ENCODE measurements at regions not wholly inside any gene's neighbourhood (a gene's known extent, or its start where the extent isn't known, plus 50 kb on each side); places are given as distances from the start of the nearest gene placed in this dataset.

DNA sequence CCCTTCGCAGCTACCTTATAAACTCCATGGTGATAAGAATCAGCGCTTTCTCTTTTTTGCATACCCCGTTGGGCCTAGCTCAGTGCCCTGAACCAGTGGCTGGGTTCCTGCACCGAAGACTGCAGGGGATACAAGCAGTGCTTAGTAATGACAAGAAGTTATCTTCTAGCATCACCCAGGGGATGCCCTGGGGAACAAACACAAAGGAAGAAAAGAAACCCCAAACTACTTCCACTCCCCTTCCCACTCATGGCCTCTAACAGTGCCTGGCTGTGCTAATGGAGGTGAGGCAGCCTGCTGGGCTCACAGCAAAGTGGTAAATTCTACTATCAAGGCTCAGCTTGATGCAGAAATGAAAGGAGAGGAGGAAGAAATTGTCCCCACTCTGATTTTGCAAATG, 314.7 kb downstream of the TXNL1 start:
- WGBS, 2 donors = 90 to 91% methylated on average over 4 of the region's 4 CpGs
- Histone ChIP-seq H3K9me3 (no peaks in the 10 kb centered on the region), H3K27me3 (no peaks in the 10 kb centered on the region), H3K27ac (no peak overlapping the region), H3K4me1 (no peaks in the 10 kb centered on the region), H3K4me3 (replicated peaks in 1 of 3) (no peak overlapping the region), H3K36me3 (no peaks in the 10 kb centered on the region)
- no peak for DNase-seq
- no peak for TF ChIP-seq POLR2A (IDR thresholded peaks at IDR 0.05)
- TF ChIP-seq, protein P1, sequence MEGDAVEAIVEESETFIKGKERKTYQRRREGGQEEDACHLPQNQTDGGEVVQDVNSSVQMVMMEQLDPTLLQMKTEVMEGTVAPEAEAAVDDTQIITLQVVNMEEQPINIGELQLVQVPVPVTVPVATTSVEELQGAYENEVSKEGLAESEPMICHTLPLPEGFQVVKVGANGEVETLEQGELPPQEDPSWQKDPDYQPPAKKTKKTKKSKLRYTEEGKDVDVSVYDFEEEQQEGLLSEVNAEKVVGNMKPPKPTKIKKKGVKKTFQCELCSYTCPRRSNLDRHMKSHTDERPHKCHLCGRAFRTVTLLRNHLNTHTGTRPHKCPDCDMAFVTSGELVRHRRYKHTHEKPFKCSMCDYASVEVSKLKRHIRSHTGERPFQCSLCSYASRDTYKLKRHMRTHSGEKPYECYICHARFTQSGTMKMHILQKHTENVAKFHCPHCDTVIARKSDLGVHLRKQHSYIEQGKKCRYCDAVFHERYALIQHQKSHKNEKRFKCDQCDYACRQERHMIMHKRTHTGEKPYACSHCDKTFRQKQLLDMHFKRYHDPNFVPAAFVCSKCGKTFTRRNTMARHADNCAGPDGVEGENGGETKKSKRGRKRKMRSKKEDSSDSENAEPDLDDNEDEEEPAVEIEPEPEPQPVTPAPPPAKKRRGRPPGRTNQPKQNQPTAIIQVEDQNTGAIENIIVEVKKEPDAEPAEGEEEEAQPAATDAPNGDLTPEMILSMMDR (IDR thresholded peaks at IDR 0.05) = no peak
- intact Hi-C loops (cut with DNase I) = no loop called here

DNA sequence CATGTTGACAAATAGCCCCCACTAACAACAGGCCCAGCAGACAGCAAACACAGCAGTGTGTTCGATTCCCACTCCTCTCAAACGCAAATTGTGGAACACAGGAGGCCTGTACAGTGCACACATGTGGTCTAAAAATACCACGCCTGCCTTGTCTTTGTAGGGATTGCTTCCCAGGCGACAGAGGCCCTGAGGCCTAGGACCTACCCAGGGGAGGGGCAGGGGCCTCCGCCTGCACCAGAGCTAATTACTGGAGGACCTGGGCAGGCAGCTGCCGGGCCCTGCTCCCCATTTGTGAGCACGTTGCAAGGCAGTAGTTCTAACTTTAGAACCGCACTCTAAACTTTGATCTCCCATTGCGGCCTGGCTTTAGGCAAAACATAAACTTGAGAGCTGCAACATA, 316.0 kb downstream of the TXNL1 start:
- no peaks in the 10 kb centered on the region for H3K9me3 ChIP-seq
- no peaks in the 10 kb centered on the region for H3K4me1 ChIP-seq
- 83 to 93% methylated on average over 9 of the region's 9 CpGs for WGBS, 2 donors
- no peaks in the 10 kb centered on the region for H3K36me3 ChIP-seq
- intact Hi-C loops (cut with DNase I) = no loop called here
- no peak overlapping the region for H3K4me3 ChIP-seq (replicated peaks in 1 of 3)
- no peak for TF ChIP-seq POLR2A (IDR thresholded peaks at IDR 0.05)
- TF ChIP-seq, protein P1 (IDR thresholded peaks at IDR 0.05) = no peak
- no peak overlapping the region for H3K27ac ChIP-seq
- no peaks in the 10 kb centered on the region for H3K27me3 ChIP-seq
- no peak for DNase-seq

- no peak for TF ChIP-seq POLR2A (IDR thresholded peaks at IDR 0.05)
- TF ChIP-seq, protein P1 (IDR thresholded peaks at IDR 0.05) = no peak
- no peaks in the 10 kb centered on the region for H3K27me3 ChIP-seq
- 57 to 70% methylated on average over 8 of the region's 8 CpGs for WGBS, 2 donors
- no peaks in the 10 kb centered on the region for H3K4me1 ChIP-seq
- H3K9me3 ChIP-seq = no peaks in the 10 kb centered on the region
- no peaks in the 10 kb centered on the region for H3K36me3 ChIP-seq
- intact Hi-C loops (cut with DNase I) = no loop called here
- H3K27ac ChIP-seq = no peak overlapping the region
- DNase-seq = peak; percentile 11 to 31
- no peak overlapping the region for H3K4me3 ChIP-seq (replicated peaks in 1 of 3)
Measured at GRCh38 chr18:56321470-56321869, 316.9 kb downstream of the TXNL1 start.

- H3K4me3 ChIP-seq (replicated peaks in 1 of 3) = no peak overlapping the region
- DNase-seq = no peak
- no peak overlapping the region for H3K27ac ChIP-seq
- intact Hi-C loops (cut with DNase I) = no loop called here
- no peaks in the 10 kb centered on the region for H3K36me3 ChIP-seq
- WGBS, 2 donors = 95 to 96% methylated on average over 3 of the region's 3 CpGs
- no peaks in the 10 kb centered on the region for H3K4me1 ChIP-seq
- TF ChIP-seq POLR2A (IDR thresholded peaks at IDR 0.05) = no peak
- TF ChIP-seq, protein P1 (IDR thresholded peaks at IDR 0.05) = no peak
- no peaks in the 10 kb centered on the region for H3K27me3 ChIP-seq
- H3K9me3 ChIP-seq = no peaks in the 10 kb centered on the region
Measured at GRCh38 chr18:56319953-56320352, 318.4 kb downstream of the TXNL1 start.

GRCh38 chr18:56316727-56317126, 321.7 kb downstream of the TXNL1 start:
- no peak for DNase-seq
- H3K9me3 ChIP-seq = no peaks in the 10 kb centered on the region
- 90% methylated on average over 2 of the region's 2 CpGs for WGBS, 2 donors
- no peaks in the 10 kb centered on the region for H3K36me3 ChIP-seq
- no peaks in the 10 kb centered on the region for H3K27me3 ChIP-seq
- intact Hi-C loops (cut with DNase I) = no loop called here
- no peaks in the 10 kb centered on the region for H3K4me1 ChIP-seq
- no peak overlapping the region for H3K4me3 ChIP-seq (replicated peaks in 1 of 3)
- TF ChIP-seq, protein P1 (IDR thresholded peaks at IDR 0.05) = no peak
- no peak for TF ChIP-seq POLR2A (IDR thresholded peaks at IDR 0.05)
- H3K27ac ChIP-seq = no peak overlapping the region
